Esophagus (tissue), 2 donors: ENCODE measurements at regions not wholly inside any gene's neighbourhood (a gene's known extent, or its start where the extent isn't known, plus 50 kb on each side); places are given as distances from the start of the nearest gene placed in this dataset.
A peak's percentile ranks its signal among the peaks of the same experiment; 100 is the strongest.

Experiments used
- H3K27ac ChIP-seq, 2 donors: one replicate each; pipeline ENCODE4 v1.5.1; 2013; ENCODE audit warnings: low read depth in 2 of 2, mild to moderate bottlenecking in 2 of 2, inconsistent platforms in 1 of 2, low read length in 1 of 2, moderate library complexity in 1 of 2
- H3K27me3 ChIP-seq, 2 donors: one replicate each; pipeline ENCODE4 v1.6.1; 2013; ENCODE audit warnings: low read length in 2 of 2, control low read depth in 1 of 2, mild to moderate bottlenecking in 1 of 2; ENCODE audit not compliant: insufficient read depth in 2 of 2, control insufficient read depth in 1 of 2
- H3K36me3 ChIP-seq, 2 donors: one replicate each; pipeline ENCODE4 v1.6.1; 2013; ENCODE audit warnings: low read length in 1 of 2; ENCODE audit not compliant: control insufficient read depth in 2 of 2, insufficient read depth in 2 of 2
- H3K4me1 ChIP-seq, 2 donors: one replicate each; pipeline ENCODE4 v1.6.1; 2013; ENCODE audit warnings: low read length in 1 of 2; ENCODE audit not compliant: control insufficient read depth in 2 of 2, insufficient read depth in 2 of 2
- H3K4me3 ChIP-seq, 2 donors: one replicate each; pipeline ENCODE4 v1.5.1; 2013; ENCODE audit warnings: low read length in 2 of 2, mild to moderate bottlenecking in 2 of 2, low read depth in 1 of 2, moderate library complexity in 1 of 2
- H3K9me3 ChIP-seq, 2 donors: one replicate each; pipeline ENCODE4 v1.6.1; 2013; ENCODE audit warnings: mild to moderate bottlenecking in 2 of 2, low read depth in 1 of 2, low read length in 1 of 2, moderate library complexity in 1 of 2; ENCODE audit not compliant: control insufficient read depth in 2 of 2, insufficient read depth in 1 of 2
- WGBS, 2 donors: extraction: QIAGEN DNeasy Blood & Tissue Kit; methylation state at CpG; one replicate each; pipeline ENCODE4 v1.1.7; 2013; 5-methylcytosine and 5-hydroxymethylcytosine counted together
- donor health status: healthy with polysubstance abuse.
- donor health status: Bipolar disorder and iron deficiency.

DNA sequence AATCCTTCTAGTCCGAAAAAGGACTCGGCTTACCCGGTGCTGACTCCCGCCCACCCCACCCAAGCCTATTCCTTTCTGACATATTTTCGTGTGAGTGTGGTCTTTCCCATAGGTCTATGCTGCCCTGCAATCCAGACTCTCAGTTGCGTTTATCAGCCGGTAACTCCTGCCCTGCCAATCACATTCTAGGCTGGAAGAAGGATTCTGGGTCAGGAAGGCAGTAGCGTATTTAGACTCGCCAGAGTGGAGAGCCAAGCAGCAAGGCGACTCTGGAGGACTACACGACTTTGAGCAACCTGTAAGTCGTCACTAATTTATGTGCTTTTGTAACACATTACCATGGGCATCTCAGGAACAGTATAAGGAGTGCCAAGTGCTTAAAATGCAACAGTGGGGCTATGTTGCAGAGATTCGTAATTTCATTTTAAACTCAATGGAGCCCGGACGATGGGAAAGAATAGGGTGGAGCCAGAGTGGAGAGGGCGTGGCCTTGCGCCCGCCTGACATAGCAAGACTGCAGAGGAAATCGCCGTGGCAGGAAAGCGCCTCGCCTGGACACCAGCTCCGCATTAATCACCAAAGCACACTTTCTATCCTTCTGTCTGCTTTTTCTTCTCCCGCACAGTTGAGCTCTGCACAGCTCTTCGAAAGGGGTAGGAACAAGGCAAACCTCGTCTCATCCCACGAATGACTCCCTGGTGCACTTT is 1044.2 kb downstream of the AGBL1 start:
- no peaks in the 10 kb centered on the region for H3K27me3 ChIP-seq
- no peaks in the 10 kb centered on the region for H3K36me3 ChIP-seq
- no peak overlapping the region for H3K27ac ChIP-seq
- H3K9me3 ChIP-seq = peaks cover 2 to 4% of the 10 kb centered on the region in 2 donors
- H3K4me3 ChIP-seq = no peak overlapping the region
- 85 to 86% methylated on average over 27 of the region's 27 CpGs for WGBS, 2 donors
- H3K4me1 ChIP-seq = no peaks in the 10 kb centered on the region

GRCh38 chr15:87121336-87121735 is 1041.7 kb downstream of the AGBL1 start:
- H3K9me3 ChIP-seq = peaks cover 2 to 4% of the 10 kb centered on the region in 2 donors
- no peaks in the 10 kb centered on the region for H3K36me3 ChIP-seq
- H3K27me3 ChIP-seq = no peaks in the 10 kb centered on the region
- no peak overlapping the region for H3K4me3 ChIP-seq
- WGBS, 2 donors = 49 to 58% methylated on average over 2 of the region's 2 CpGs
- H3K27ac ChIP-seq = no peak overlapping the region
- H3K4me1 ChIP-seq = no peaks in the 10 kb centered on the region

DNA sequence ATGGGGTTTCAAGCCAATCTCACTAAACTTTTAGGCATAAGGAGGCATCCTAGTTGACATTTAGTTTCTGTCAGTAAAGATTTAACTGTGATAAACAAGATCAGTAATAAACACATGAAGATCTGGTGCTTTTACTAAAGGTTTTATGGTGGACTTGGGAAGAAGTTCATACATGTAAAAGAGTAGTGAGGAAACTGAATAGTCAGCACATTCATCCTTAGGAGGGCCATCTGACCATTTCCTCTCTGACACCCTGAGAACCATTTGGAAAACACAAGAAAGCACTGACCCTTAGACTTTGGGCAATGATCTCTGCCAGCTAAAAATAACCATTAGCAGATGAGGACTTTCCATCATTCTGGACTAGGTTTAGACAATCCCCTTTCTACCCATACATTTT is 1040.9 kb downstream of the AGBL1 start:
- Histone ChIP-seq H3K4me3 (no peak overlapping the region), H3K27ac (no peak overlapping the region), H3K4me1 (no peaks in the 10 kb centered on the region), H3K9me3 (peaks cover 2 to 4% of the 10 kb centered on the region in 2 donors), H3K36me3 (no peaks in the 10 kb centered on the region), H3K27me3 (no peaks in the 10 kb centered on the region)

DNA sequence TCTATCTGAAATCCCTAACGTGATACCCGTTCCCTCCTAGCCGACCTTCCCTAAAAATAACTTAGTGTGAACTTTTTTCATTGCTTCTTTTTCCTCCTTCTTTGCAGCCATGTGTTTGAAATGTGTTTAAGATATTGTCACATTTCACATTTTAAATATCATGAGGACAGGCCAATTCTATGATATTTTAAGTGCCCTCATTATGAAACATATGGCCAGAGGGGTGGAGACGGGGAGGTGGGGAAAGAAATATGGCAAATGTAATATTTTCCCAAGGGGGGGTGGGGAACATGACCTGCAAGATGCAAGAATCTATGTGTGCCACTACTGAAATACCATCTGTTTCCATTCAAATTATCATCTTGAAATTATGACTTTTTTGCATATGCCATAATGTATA is 1039.2 kb downstream of the AGBL1 start:
- H3K4me3 ChIP-seq = no peak overlapping the region
- 70 to 76% methylated on average over 4 of the region's 4 CpGs for WGBS, 2 donors
- no peak overlapping the region for H3K27ac ChIP-seq
- H3K27me3 ChIP-seq = no peaks in the 10 kb centered on the region
- no peaks in the 10 kb centered on the region for H3K36me3 ChIP-seq
- no peaks in the 10 kb centered on the region for H3K4me1 ChIP-seq
- no peaks in the 10 kb centered on the region for H3K9me3 ChIP-seq

- WGBS, 2 donors = 45 to 48% methylated on average over 3 of the region's 3 CpGs
- Histone ChIP-seq H3K36me3 (no peaks in the 10 kb centered on the region), H3K4me3 (no peak overlapping the region), H3K4me1 (no peaks in the 10 kb centered on the region), H3K27me3 (no peaks in the 10 kb centered on the region), H3K9me3 (no peaks in the 10 kb centered on the region), H3K27ac (no peak overlapping the region)
These were observed 1038.8 kb downstream of the AGBL1 start for GRCh38 chr15:87118435-87118834.

DNA sequence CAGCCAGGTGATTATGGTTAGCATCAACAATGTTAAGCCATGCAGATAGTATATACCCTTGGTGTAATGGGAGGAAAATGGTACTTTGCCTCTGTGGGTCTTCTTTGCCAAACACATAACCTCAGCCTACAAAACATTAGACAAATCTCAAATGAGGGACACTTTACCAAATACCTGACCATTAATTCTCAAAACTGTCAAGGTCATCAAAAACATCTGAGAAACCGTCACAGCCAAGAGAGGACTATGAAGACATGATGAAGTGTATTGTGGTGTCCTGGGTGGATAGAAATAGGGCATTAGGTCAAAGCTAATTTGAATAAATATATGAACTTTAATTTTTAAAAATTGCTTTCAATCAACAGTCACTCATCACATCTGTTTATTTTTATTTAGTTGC is 1036.1 kb downstream of the AGBL1 start:
- 74 to 80% methylated on average over 1 of the region's 1 CpG for WGBS, 2 donors
- H3K4me1 ChIP-seq = no peaks in the 10 kb centered on the region
- H3K36me3 ChIP-seq = no peaks in the 10 kb centered on the region
- H3K4me3 ChIP-seq = no peak overlapping the region
- H3K9me3 ChIP-seq = no peaks in the 10 kb centered on the region
- H3K27me3 ChIP-seq = no peaks in the 10 kb centered on the region
- H3K27ac ChIP-seq = no peak overlapping the region

DNA sequence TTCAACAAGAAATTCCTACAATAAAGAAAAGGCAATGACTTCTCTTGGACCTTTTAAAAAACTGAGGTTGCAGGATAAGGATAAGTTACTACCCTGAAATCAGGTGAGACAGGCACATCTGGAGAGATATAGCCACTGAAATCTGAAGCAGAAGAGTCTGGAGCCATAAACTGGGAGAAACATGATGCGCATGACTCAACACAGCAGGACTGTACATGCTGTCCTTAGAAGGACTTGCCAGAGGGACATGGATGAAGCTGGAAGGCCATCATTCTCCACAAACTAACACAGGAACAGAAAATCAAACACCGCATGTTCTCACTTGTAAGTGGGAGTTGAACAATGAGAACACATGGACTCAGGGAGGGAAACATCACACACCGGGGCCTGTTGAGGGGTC is 1020.2 kb downstream of the AGBL1 start:
- H3K9me3 ChIP-seq = peaks cover 4 to 10% of the 10 kb centered on the region in 2 donors
- H3K4me3 ChIP-seq = no peak overlapping the region
- no peaks in the 10 kb centered on the region for H3K27me3 ChIP-seq
- no peak overlapping the region for H3K27ac ChIP-seq
- WGBS, 2 donors = 78 to 90% methylated on average over 3 of the region's 3 CpGs
- no peaks in the 10 kb centered on the region for H3K36me3 ChIP-seq
- no peaks in the 10 kb centered on the region for H3K4me1 ChIP-seq

DNA sequence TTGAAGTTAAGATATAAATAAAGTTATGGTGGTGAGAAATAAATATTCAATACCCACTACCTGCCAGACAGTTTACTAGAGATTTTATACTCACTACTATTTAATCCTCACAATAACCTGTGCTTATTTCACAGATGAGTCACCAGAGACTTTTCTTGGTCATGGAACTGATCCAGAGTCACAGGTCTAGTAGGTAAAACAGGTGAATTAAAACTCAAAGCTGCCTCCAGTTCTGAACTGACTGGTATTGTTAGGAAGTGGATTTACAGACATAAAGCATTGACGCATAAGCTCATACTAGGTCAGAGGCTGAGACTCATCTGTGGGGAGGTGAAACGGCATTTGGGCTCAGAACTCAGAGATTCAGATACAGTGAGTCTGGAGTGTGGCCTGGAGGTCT is 1009.9 kb downstream of the AGBL1 start:
- Histone ChIP-seq H3K4me3 (no peak overlapping the region), H3K36me3 (no peaks in the 10 kb centered on the region), H3K9me3 (no peaks in the 10 kb centered on the region), H3K4me1 (peaks cover 0 to 3% of the 10 kb centered on the region in 2 donors), H3K27ac (peak overlapping the region in 1 of 2 donors; percentile 28), H3K27me3 (no peaks in the 10 kb centered on the region)
- WGBS, 2 donors = 53 to 60% methylated on average over 2 of the region's 2 CpGs

GRCh38 chr15:87083201-87083600 is 1003.5 kb downstream of the AGBL1 start:
- Histone ChIP-seq H3K4me1 (no peaks in the 10 kb centered on the region), H3K4me3 (no peak overlapping the region), H3K9me3 (no peaks in the 10 kb centered on the region), H3K36me3 (no peaks in the 10 kb centered on the region), H3K27me3 (no peaks in the 10 kb centered on the region), H3K27ac (no peak overlapping the region)
- WGBS, 2 donors = 79 to 83% methylated on average over 5 of the region's 5 CpGs

GRCh38 chr15:87082581-87082980 is 1002.9 kb downstream of the AGBL1 start:
- Histone ChIP-seq H3K9me3 (no peaks in the 10 kb centered on the region), H3K4me1 (no peaks in the 10 kb centered on the region), H3K27me3 (no peaks in the 10 kb centered on the region), H3K36me3 (no peaks in the 10 kb centered on the region), H3K4me3 (no peak overlapping the region), H3K27ac (no peak overlapping the region)
- WGBS, 2 donors = 70 to 83% methylated on average over 2 of the region's 2 CpGs
